Activated CD8-positive, alpha-beta T cell treated with anti-CD3 and anti-CD28 coated beads for 36 hours (primary cell): ENCODE measurements at regions not wholly inside any gene's neighbourhood (a gene's known extent, or its start where the extent isn't known, plus 50 kb on each side); places are given as distances from the start of the nearest gene placed in this dataset.

Source experiments
- ATAC-seq: fragments of 200-7000 bp; cut with Tn5 transposase; one replicate; pipeline ENCODE4 v1.10.0; 2021; ENCODE audit warnings: mild to moderate bottlenecking, moderate library complexity
- CTCF ChIA-PET: fragments of 350-600 bp; sonication (Branson Sonifier 250); formaldehyde crosslinking; loops from one replicate; lab custom pipeline; 2021; ENCODE audit warnings: antibody characterized with exemption; lab: Charles Lee
- POLR2A ChIA-PET: fragments of 350-600 bp; sonication (Branson Sonifier 250); formaldehyde crosslinking; loops from one replicate; lab custom pipeline; 2021; ENCODE audit warnings: antibody characterized with exemption; lab: Charles Lee
- DNase-seq: peaks from one replicate; pipeline ENCODE4 v3.0.0-alpha.2; 2020
- H3K27ac Mint-ChIP-seq: one replicate; pipeline ENCODE4 v1.8.0; 2021; ENCODE audit warnings: mild to moderate bottlenecking, mixed read lengths
- H3K27me3 Mint-ChIP-seq: one replicate; pipeline ENCODE4 v1.8.0; 2021; ENCODE audit warnings: mixed read lengths
- H3K36me3 Mint-ChIP-seq: one replicate; pipeline ENCODE4 v1.8.0; 2021; ENCODE audit warnings: low read depth, mixed read lengths
- H3K4me1 Mint-ChIP-seq: one replicate; pipeline ENCODE4 v1.8.0; 2021; ENCODE audit warnings: low read depth, mixed read lengths
- H3K4me3 Mint-ChIP-seq: one replicate; pipeline ENCODE4 v1.8.0; 2021; ENCODE audit warnings: mild to moderate bottlenecking, moderate library complexity, mixed read lengths
- H3K9me3 Mint-ChIP-seq: one replicate; pipeline ENCODE4 v1.8.0; 2021; ENCODE audit warnings: mixed read lengths
- CTCF ChIP-seq: fragments of 200-600 bp; IDR thresholded peaks from one replicate; pipeline ENCODE4 v1.8.0; 2022; ENCODE audit warnings: antibody characterized with exemption, mild to moderate bottlenecking
- intact Hi-C: fragments of 100-400 bp; cut with micrococcal nuclease; formaldehyde crosslinking; loops from one replicate; pipeline ENCODE4 v1.10.0; 2022

- Mint-ChIP-seq H3K4me3 (no peak overlapping the region), H3K4me1 (no peaks in the 10 kb centered on the region), H3K36me3 (no peaks in the 10 kb centered on the region), H3K27ac (no peak overlapping the region), H3K27me3 (no peaks in the 10 kb centered on the region), H3K9me3 (no peaks in the 10 kb centered on the region)
- ATAC-seq (no peak), DNase-seq (no peak)
- POLR2A ChIA-PET: no interaction called here
- TF ChIP-seq CTCF: no peak
- CTCF ChIA-PET: no interaction called here
- intact Hi-C loops: no loop called here
Observed at GRCh38 chr5:89871906-89872305, 537.6 kb downstream of the CETN3 start.

- H3K27ac Mint-ChIP-seq: no peak overlapping the region
- DNase-seq: no peak
- no peaks in the 10 kb centered on the region for H3K27me3 Mint-ChIP-seq
- TF ChIP-seq CTCF: no peak
- no peak for ATAC-seq
- intact Hi-C loops: no loop called here
- no peak overlapping the region for H3K4me3 Mint-ChIP-seq
- ChIA-PET POLR2A (no interaction called here), CTCF (interaction anchor here (1.0 kb wide), 1 partner anchor 21 kb away, joined by 3 read pairs; no protein-coding TSS in a partner anchor)
- no peaks in the 10 kb centered on the region for H3K4me1 Mint-ChIP-seq
- H3K36me3 Mint-ChIP-seq: no peaks in the 10 kb centered on the region
- no peaks in the 10 kb centered on the region for H3K9me3 Mint-ChIP-seq
Observed at GRCh38 chr5:89869346-89869745, 540.2 kb downstream of the CETN3 start.

- ATAC-seq: no peak
- H3K27me3 Mint-ChIP-seq: no peaks in the 10 kb centered on the region
- DNase-seq: no peak
- CTCF ChIA-PET: no interaction called here
- H3K4me1 Mint-ChIP-seq: no peaks in the 10 kb centered on the region
- no peaks in the 10 kb centered on the region for H3K36me3 Mint-ChIP-seq
- H3K9me3 Mint-ChIP-seq: no peaks in the 10 kb centered on the region
- TF ChIP-seq CTCF: no peak
- POLR2A ChIA-PET: no interaction called here
- intact Hi-C loops: no loop called here
- H3K27ac Mint-ChIP-seq: no peak overlapping the region
- H3K4me3 Mint-ChIP-seq: no peak overlapping the region
Observed at GRCh38 chr5:89866410-89866809, 543.1 kb downstream of the CETN3 start.

- POLR2A ChIA-PET: no interaction called here
- H3K9me3 Mint-ChIP-seq: no peaks in the 10 kb centered on the region
- TF ChIP-seq CTCF: no peak
- no peak overlapping the region for H3K27ac Mint-ChIP-seq
- ATAC-seq: no peak
- no peak overlapping the region for H3K4me3 Mint-ChIP-seq
- intact Hi-C loops: no loop called here
- CTCF ChIA-PET: no interaction called here
- H3K36me3 Mint-ChIP-seq: no peaks in the 10 kb centered on the region
- no peaks in the 10 kb centered on the region for H3K4me1 Mint-ChIP-seq
- H3K27me3 Mint-ChIP-seq: no peaks in the 10 kb centered on the region
- DNase-seq: no peak
Observed at GRCh38 chr5:89864941-89865340, 544.6 kb downstream of the CETN3 start.

GRCh38 chr5:89857790-89858189 is 551.8 kb downstream of the CETN3 start:
- DNase-seq (no peak), ATAC-seq (no peak)
- H3K27me3 Mint-ChIP-seq: no peaks in the 10 kb centered on the region
- no peak overlapping the region for H3K27ac Mint-ChIP-seq
- intact Hi-C loops: no loop called here
- ChIA-PET CTCF (no interaction called here), POLR2A (no interaction called here)
- peaks cover 5% of the 10 kb centered on the region for H3K9me3 Mint-ChIP-seq
- no peaks in the 10 kb centered on the region for H3K36me3 Mint-ChIP-seq
- no peaks in the 10 kb centered on the region for H3K4me1 Mint-ChIP-seq
- no peak overlapping the region for H3K4me3 Mint-ChIP-seq
- TF ChIP-seq CTCF: no peak
